GM19239 (cell line): ENCODE measurements at regions not wholly inside any gene's neighbourhood (a gene's known extent, or its start where the extent isn't known, plus 50 kb on each side); places are given as distances from the start of the nearest gene placed in this dataset.
"Not testable (repeated sequence)": the region's sequence is repeated elsewhere in the genome, so short reads cannot be mapped to it uniquely, and the experiment has no call there.

Experiments
- DNase-seq: peaks from one replicate; pipeline ENCODE4 v3.0.0; 2011; ENCODE audit warnings: low spot score; ENCODE audit not compliant: insufficient read length
- FAIRE-seq: peaks from 2 replicates; lab custom pipeline; 2011; peaks lifted over from hg19 to GRCh38; lab: Jason Lieb, UNC

DNA sequence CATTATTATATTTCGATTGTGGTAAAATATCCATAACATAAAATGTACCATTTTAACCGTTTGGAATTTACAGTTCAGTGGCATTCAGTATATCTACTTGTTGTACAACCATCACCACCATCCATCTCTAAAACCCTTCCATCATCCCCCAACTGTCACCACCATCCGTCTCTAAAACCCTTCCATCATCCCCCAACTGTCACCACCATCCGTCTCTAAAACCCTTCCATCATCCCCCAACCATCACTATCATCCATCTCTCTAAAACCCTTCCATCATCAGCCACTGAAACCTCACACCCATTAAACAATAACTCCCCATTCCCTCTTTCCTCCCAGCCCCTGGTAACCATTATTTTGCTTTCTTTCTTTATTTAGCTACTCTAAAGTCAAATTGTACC is 144.2 kb upstream of the EEA1 start:
- FAIRE-seq: no peak
- no peak for DNase-seq

DNA sequence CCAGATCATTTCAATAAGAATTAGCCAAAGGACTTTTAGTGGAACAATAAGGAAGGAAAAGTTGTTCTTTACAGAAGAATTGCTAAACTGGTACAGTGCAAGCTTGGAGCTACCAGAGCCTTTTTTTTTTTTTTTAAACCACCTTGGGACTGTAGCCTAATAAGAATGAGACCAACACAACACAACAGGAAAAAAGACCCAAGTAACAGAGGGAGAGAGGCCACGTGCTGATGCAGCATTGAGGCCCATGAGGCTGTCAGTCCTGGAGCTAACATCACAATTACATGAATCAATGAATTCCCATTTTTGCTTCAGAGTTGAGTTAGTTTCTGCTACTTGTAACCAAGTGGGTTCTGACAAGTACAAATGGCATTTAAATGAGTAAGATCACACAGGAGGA is 149.0 kb upstream of the EEA1 start:
- DNase-seq (no peak), FAIRE-seq (no peak)

DNA sequence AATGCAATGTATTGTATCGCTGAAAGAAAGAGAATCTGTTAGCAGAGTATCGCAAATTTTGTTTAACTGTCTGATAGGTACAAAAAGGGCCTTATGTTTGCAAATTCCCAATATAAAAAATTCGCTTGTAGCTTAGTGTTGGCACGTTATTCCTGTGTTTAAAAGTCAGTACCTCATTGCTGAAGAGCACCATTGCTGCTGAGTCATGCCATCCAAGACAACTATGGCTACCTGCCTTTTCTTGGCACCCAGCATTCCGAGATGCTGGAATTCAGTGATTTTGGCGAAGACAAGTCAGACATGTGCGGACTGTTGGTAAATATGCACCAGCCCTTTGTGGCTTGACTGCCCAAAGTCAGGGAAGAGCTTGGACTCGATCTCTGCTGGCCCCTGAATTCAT is 149.5 kb upstream of the EEA1 start:
- DNase-seq (no peak), FAIRE-seq (no peak)

DNA sequence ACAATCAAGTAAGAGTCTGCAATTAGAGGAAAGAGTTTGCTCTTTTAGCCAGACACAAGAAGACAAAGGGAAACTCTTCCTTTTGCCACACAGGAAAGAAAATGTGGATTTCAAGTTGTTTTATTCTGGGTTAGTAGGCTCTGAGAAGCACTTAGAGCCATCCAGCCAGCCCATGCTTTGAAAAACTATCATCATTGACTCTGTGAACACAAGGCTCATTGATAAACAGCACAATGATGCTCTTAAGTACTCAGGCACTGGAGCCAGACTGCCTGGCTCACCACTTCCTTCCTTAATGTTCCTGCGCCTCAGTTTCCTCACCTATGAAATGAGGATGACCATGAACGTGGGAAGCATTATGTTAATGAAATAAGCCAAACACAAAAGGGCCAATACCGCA is 150.2 kb upstream of the EEA1 start:
- no peak for DNase-seq
- FAIRE-seq: no peak

DNA sequence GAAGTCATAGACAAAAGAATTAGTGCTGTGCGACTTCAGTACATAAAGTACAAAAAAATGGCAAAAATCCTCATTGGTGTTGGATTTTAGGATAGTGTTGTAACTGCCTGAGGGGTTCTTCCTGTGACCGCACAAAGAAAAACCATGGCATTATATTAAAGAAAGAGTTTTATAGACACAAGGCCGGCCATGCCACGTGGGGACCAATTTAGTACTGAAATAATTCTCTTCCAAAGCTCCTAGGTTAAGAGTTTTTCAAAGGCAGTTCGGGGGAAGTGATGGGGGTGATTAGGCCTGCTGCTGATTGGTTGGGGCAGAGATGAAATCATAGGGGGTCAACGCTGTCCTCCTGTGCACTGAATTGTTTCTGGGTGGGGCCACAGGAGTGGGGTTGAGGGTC is 150.9 kb upstream of the EEA1 start:
- DNase-seq (no peak), FAIRE-seq (no peak)

DNA sequence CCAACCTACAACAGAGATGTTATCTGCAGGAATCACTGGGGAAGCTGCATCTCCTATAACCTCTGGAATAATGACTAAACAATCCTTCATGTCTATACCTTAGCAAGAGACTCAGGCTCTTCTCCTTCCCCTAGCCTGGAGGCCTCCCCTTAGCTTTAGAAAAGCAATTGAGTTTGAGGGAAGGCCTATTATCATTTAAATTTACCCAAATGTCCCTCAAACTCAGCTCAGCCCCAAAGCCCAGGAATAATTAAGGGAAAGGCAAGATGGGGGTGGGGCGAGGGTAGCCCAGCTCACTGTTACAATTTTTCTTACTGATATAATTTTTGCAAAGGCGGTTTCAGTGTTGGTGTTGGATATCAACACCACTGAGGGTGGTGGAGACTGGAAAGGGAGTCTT is 151.4 kb upstream of the EEA1 start:
- DNase-seq (no peak), FAIRE-seq (no peak)

DNA sequence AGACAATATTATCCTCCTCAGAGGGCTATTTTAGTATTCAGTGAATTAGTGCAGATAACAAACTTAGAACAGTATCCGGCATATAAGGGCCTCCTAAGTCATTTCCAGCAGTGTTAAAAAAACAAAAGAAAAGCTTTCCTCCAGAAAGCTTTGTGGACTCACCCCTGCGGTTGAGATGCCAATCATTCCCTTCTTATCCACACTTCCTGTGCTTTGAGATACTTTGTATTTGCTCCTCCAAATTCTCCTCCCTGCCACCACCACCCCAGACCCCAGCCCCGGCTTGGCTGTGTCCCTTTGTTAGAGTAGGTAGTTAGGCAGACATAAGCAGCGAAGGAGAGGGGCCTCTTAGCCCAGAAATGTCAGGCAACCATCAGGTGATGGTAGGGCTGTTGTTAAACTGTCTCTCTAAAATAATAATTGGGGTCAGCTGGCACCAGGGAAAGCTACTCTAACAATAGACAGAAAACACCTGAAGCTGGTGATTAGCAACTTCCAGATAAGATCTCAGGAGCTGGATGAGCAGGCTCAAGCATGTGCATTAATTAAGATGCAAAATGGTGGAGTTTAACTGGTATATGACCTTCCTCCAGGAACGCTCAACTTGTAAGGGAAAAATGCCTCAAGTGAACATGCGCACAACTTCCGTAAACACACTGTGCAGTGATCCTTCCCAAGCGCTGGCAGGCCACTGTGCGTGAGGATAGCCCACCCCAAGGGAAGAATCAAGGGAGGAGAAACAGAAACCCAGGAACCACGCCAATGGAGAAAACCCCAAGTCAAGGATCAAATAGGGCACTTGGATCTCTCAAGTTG is 152.1 kb upstream of the EEA1 start:
- no peak for DNase-seq
- no peak for FAIRE-seq

DNA sequence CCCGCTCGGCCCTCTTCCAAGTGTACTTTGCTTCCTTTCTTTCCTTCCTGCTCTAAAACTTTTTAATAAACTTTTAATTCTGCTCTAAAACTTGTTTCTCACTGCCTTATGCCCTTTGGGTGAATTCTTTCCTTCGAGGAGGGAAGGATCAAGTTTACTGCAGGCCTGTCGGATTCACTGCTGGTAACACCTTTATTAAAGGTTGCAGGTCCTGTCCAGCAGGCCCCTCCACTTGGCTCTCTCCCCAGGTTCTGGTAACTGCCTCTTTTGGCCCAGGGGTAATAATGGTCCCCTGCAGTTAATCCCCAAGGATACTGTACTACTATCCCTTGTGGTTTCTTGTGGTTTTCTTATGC is 152.7 kb upstream of the EEA1 start:
- FAIRE-seq: no peak
- no peak for DNase-seq

DNA sequence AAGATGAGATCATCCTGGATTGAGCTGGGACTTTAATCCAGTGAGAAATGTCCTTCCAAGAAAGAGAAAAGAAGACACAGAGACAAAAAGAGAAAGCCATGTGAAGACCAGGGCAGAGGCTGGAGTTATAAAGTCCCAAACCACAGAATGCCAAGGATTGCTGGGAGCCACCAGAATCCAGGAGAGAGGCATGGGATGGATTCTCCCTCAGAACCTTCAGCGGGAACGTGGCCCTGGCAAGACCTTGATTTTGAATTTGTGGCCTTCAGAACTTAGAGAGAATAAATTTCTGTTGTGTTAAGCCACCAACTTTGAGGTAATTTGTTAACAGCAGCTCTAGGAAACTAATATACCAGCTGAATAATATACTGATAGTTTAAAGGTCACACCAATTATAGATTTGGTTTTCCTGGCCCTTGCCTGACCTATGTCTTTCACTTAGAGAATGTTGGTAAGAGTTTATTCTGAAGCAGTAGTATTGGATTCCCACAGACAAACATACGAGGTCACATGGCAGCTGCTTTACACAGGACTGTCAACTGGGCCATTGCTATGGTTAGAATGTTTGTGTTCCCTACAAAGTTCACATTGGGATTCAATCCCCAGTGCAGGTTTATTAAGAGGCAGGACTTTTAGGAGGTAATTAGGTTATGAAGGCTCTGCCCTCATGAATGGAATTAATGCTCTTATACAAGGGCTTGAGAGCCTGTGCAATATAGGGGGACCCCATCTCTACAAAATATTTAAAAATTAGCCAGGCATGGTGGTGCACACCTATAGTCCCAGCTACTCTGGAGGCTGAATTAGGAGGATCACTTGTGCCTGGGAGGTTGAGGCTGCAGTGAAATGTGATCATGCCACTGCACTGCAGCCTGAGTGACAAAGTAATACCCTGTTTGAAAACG is 156.5 kb upstream of the EEA1 start:
- FAIRE-seq (no peak), DNase-seq (no peak)

DNA sequence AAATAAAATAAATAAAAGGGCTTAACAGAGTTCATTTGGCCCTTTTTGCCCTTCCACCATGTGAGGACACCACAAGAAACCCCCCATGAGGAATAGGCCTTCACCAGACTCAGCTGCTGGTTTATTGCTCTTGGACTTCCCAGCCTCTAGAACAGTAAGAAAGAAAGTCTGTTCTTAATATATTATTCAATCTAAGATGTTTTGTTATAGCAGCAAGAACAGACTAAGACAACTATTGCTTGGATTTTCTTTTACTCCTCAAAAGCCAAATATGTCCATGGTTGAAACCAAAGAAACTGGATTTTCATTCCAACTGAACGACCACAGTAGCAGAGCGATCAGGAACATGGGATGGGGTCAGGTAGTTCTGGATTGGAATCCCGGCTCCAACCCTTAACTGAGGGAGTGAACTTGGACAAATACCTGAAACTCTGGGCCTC is 157.2 kb upstream of the EEA1 start:
- DNase-seq (no peak), FAIRE-seq (no peak)

DNA sequence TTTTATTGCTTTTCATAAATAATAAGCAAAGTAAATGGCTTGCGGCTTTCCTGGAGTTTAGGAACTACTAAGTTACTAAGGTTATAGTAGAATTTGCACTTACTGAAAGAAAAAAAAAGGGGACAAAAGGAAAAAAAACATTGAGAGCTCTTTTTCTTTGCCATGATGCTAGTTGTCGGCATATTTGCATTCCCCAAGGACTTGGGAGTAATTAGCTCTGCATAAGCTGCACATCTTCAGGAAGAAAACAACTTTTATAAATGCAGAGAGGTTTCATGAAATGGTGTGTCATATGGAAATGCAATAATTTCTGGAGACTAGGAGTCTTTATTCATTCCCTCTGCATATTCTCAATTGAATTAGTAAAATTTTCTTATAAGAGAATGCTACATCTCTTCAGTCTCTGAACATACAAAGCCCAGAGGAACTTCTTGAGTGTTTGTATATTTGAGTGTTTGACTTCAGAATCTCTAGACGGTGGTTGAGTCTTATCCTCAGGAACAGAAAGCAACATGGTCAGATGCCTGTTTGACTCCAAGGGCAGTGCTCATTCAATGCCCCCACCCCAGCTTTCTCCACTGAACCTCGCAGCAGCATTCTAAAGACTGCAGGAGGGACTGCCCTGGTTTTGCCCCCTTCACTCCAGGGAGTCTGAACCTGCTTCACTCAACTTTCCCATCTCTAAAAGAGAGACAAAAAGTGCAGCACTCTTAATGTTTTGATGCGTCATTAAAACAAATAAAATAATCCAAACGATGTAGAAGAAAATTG is 158.9 kb upstream of the EEA1 start:
- no peak for DNase-seq
- no peak for FAIRE-seq

DNA sequence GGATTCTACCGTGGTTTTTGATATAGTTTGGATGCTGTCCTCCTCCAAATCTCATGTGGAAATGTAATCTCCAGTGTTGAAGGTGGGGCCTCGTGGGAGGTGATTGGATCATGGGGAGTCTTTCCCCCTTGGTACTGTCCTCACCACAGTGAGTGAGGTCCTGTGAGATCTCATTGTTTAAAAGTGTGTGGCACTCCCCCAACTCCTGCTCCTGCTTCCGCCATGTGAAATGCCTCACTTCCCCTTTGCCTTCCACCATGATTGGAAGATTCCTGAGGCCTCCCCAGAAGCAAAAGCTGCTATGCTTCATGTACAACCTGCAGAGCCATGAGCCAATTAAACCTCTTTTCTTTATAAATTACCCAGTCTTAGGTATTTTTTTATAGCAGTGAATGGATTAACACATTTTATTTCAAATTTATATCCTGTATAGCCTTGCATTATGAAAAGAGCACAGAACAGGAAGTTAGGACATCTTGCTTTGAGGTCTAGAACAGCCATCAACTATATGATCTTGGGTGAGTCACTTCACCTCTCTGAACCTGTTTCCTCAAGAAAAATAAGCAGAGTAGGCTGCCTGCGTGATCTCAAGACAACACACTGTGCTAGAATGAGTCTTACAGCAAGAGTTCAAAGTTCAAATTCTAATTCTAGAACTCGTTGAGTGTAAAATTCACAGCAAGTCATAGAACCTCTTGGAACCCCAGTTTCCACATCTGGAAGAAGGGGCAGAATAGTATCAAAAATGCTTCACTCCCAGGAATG is 160.9 kb upstream of the EEA1 start:
- DNase-seq (no peak), FAIRE-seq (no peak)

DNA sequence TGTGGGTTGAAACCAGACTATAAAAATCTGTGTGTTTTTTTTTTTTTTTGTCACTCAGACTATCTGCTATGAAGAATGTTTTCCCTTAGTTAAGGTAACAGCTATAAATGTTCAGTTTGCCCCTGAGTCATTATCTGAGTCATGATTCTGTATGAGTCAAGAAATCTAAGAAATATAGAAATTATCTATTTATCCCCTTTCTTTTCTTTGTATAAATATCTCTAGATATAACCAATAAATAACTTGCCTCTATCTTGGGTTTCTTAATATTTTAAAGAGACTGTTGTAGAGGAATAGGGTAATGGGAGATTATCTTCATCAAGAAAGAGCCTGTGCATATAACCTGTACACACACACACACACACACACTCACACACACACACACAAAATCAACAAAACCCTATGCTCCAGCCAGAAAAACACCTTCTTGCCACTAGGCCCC is 161.7 kb upstream of the EEA1 start:
- FAIRE-seq: no peak
- DNase-seq: no peak

DNA sequence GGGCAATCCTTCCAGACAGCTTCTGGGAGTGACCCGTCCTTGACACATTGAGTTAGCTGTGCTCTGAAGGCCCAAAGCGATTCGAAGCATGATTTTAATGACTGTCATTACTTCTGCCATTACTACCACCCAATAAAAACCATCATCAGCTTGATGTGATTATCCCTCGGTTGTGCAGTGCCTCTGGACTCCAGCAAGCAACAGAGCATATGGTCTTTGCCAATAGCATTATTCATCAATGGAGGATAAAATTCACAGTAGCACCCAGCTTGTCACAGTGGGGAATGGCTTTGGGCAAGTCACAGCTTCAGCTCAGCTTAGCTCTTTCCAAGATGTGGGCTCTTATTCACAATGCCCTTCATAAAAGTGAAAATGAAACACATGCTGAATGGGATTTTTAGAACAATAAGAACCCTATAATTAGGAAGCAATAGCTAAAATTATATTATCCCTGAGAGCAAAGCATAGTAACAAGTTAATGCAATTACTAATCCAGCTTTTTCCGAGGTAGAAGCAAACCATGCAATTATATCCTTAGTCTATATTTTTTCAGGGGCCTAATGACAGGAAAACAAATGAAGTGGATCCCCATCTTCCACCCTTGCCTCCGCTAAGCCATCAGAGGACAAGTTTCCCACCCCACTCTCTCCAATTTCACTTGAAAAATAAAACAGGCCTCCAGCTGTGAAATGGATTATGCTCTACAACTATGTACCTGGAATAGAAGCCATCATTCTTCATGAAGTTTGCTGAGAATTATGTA is 163.0 kb upstream of the EEA1 start:
- FAIRE-seq (no peak), DNase-seq (no peak)

DNA sequence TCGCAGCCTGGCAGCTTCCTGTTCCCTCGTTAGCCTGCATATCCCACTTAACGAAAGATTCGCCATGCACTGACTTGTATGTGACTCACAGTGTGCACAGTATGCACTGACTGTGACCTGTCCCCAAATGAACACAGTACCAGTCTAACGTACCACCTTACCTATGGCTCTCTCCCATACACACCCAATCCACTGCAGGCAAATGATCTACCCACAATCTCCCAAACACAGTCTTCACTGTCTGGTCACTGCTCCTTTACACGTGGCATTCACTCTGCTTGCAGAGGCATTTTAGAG is 163.5 kb upstream of the EEA1 start:
- FAIRE-seq (peak; percentile 39), DNase-seq (no peak)

DNA sequence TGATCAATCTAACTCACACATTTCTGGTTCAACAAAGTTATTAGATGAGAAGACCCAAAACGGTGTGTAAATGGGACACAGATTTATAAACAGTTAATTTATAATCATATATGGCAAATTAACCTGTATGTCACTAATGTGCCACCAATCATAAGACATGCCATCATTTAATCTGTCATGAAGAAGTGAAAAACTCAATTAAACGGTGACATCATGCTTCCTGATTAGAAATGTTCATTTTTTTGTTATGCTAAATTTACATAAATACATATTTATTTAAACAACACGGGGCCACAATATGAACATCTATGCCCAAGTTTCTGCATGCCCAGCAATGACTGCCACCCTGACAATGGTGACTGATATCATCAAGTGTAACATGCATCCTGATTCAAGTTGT is 164.1 kb upstream of the EEA1 start:
- no peak for FAIRE-seq
- no peak for DNase-seq

DNA sequence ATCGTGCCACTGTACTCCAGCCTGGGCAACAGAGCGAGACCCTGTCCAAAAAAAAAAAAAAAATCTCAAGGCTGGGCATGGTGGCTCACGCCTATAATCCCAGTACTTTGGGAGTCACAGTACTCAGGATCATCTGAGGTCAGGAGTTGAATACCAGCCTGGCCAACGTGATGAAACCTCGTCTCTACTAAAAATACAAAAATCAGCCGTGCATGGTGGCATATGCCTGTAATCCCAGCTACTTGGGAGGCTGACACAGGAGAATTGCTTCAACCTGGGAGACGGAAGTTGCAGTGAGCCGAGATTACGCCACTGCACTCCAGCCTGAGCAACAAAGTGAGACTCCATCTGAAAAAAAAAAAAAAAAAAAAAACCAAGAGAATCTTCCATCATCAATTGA is 165.1 kb upstream of the EEA1 start:
- DNase-seq, FAIRE-seq: not testable (repeated sequence)

DNA sequence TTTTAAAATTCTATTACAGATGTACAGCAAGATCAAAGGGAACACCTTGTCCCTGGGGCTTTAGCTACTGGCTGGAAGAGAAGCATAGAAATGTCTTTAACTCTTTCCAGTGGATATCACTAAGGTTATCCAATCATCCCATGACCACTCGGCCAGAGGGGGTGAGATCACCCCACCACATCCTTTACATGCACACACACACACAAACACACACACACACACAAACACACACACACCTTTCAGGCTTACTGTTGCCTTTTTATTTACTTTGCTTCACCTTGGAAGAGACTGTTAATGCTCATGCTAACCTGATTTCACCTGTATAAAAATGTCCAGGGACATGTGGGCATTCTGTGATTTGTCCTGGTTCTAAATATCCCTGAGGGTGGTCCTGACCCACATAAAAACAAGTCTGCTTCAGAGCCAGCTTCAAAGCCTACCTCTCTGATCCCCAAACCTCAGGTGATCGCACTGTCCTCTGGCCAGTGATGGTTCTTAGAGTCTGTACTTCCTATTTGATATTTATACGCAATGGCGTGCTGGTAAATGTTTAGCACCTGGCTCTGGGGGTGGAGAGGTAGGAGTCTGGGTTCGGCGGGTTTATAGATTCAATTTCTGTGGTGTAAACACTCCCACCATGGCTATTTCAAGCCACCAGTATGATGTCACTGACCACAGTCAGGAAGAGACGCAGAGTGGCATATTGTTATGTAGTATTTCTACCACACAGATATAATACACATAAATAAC is 166.1 kb upstream of the EEA1 start:
- peak; percentile 30 for DNase-seq
- peak; percentile 90 for FAIRE-seq

DNA sequence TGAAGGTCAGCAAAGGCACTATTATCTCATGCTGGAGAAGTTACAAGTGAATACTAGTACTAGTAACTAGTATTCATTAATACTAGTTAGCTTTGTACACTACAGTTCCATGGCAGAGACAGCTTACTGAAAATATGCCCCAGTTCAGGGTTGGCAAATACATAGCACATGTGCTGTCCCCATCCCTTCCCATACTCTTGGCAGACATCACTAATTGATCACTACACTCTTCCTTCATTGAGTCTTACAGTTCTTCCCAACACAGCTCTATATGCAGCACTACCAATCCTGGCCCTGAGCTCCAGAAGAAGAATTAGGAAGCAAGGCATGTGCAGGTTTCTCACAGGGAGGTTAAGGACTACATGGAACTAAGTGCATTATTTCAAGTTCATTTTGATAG is 168.3 kb upstream of the EEA1 start:
- FAIRE-seq: no peak

More for the DNA sequence above, 168.3 kb upstream of the EEA1 start:
- DNase-seq: no peak
